ENCODE measurements at regions not wholly inside any gene's neighbourhood (a gene's known extent, or its start where the extent isn't known, plus 50 kb on each side); places are given as distances from the start of the nearest gene placed in this dataset.

DNA sequence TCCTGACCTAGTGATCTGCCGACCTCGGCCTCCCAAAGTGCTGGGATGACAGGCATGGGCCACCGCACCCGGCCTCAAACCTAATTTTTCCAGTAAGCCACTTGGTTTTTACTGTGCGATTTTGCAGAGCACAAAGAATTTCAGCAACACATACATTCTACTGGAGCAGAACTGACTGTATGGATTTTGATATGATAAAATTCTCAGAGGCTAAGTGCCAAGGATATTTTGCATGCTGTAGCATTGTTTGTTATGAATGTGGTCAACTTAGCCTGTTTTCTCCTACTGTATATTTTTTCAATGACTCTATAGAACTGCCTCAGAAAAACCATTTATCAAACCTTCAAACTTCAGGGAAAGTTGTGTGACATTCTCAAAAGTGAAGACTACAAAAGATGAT lies 89.2 kb downstream of the FAT3 start:
- no peak for TF ChIP-seq FOXP2 (optimal IDR thresholded peaks at IDR 0.05; ENCODE audit: control extremely low read depth, extremely low read length, insufficient read depth)
- no peak for TF ChIP-seq EZH2 (IDR thresholded peaks at IDR 0.05)
- no peak for TF ChIP-seq POLR2AphosphoS5 (IDR thresholded peaks at IDR 0.05; ENCODE audit: borderline replicate concordance, low read depth, low read length)
- H3K27ac ChIP-seq = no peak overlapping the region

DNA sequence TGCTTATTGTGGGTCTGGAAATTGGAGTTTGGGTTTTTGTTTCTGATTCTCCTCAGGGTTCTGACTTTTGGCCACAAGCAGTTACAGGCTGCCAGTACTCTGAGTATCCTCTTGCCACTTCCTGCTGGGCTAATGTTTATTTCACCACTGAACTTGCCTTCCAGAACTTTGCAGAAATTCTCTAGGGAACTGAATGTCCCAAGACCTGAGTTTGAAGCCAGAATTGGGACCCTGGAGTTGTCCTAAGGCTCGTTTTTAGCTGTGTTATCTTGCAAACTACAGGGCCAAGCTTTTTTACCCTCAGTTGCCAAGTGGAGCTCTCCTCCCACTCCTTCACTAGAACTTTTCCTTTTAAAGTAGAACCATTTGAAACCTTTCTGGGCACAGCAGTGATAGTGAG lies 89.9 kb downstream of the FAT3 start:
- no peak for DNase-seq (ENCODE audit: low read depth, low spot score)
- Histone ChIP-seq H3K9me3 (ENCODE audit: low read depth, low read length) (no peaks in the 10 kb centered on the region), H3K9ac (ENCODE audit: insufficient read length) (no peak overlapping the region), H3K27ac (no peak overlapping the region), H3K36me3 (ENCODE audit: insufficient read depth, low read length) (no peaks in the 10 kb centered on the region), H3K4me3 (no peak overlapping the region)
- no peak for TF ChIP-seq POLR2AphosphoS5 (IDR thresholded peaks at IDR 0.05; ENCODE audit: borderline replicate concordance, low read depth, low read length)

More for the DNA sequence above, 89.2 kb downstream of the FAT3 start:
- Histone ChIP-seq H3K9ac (ENCODE audit: insufficient read length) (no peak overlapping the region), H3K36me3 (ENCODE audit: insufficient read depth, low read length) (no peaks in the 10 kb centered on the region), H3K9me3 (ENCODE audit: low read depth, low read length) (no peaks in the 10 kb centered on the region), H3K4me3 (no peak overlapping the region)
- no peak for DNase-seq (ENCODE audit: low read depth, low spot score)

DNA sequence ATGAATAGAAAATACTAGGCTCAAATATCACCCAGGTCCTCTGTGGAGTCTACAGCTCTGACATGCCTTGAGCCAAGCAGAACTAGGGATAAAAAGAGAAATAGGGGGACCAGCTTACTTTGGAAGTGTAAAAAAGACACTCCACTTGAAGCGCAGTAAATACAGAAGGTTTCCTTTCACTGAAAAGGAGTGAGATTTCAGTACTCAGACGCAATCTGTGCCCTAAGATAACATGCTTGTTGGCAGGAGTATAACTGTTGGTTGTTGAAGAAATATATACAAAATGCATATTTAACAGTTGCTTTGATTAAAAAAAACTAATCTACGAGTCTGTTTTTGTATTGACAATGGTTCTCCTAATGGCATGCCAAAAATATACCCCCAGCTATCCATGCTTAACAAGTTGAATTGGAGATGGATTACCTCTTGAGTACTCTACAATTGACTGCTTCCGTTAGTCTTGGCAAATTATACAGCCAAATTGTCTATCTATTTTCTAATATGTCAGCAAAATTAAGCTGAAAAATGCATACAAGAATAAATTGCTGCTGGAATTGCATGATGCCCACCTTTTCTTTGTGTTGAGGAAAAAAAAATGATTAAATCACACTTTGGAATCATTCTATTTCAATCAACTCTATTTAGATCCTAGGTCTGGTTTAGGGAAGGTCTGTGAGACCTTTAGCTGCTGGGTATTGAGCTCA lies 91.6 kb downstream of the FAT3 start:
- Histone ChIP-seq H3K9ac (ENCODE audit: insufficient read length) (no peak overlapping the region), H3K4me3 (no peak overlapping the region), H3K36me3 (ENCODE audit: insufficient read depth, low read length) (no peaks in the 10 kb centered on the region), H3K27ac (no peak overlapping the region), H3K9me3 (ENCODE audit: low read depth, low read length) (no peaks in the 10 kb centered on the region)
- TF ChIP-seq POLR2AphosphoS5 (IDR thresholded peaks at IDR 0.05; ENCODE audit: borderline replicate concordance, low read depth, low read length) = no peak
- no peak for TF ChIP-seq FOXP2 (optimal IDR thresholded peaks at IDR 0.05; ENCODE audit: control extremely low read depth, extremely low read length, insufficient read depth)
- TF ChIP-seq EZH2 (IDR thresholded peaks at IDR 0.05) = no peak
- DNase-seq (ENCODE audit: low read depth, low spot score) = no peak

DNA sequence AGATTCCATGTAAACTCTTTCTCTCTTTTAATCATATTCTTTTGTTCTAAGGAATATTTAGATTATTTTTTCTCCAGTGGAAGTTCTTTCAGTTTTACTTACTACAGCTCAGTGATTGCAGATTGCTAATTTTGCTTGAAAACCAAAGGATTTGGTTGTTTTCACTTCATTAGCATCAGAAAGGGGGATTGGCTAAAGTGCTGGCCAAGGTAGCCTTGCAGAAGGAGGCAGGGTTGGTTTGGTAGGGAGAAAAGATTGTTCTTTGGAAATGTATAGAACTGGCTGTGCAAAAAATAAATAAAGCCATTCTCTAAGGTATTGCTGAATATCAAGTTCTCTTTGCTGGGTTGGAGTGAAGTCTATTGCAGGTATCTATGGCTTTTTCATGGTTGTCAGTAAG lies 92.6 kb downstream of the FAT3 start:
- Histone ChIP-seq H3K9me3 (ENCODE audit: low read depth, low read length) (no peaks in the 10 kb centered on the region), H3K36me3 (ENCODE audit: insufficient read depth, low read length) (no peaks in the 10 kb centered on the region), H3K9ac (ENCODE audit: insufficient read length) (no peak overlapping the region), H3K4me3 (no peak overlapping the region), H3K27ac (no peak overlapping the region)
- DNase-seq (ENCODE audit: low read depth, low spot score) = no peak
- no peak for TF ChIP-seq EZH2 (IDR thresholded peaks at IDR 0.05)
- TF ChIP-seq POLR2AphosphoS5 (IDR thresholded peaks at IDR 0.05; ENCODE audit: borderline replicate concordance, low read depth, low read length) = no peak
- TF ChIP-seq FOXP2 (optimal IDR thresholded peaks at IDR 0.05; ENCODE audit: control extremely low read depth, extremely low read length, insufficient read depth) = no peak

DNA sequence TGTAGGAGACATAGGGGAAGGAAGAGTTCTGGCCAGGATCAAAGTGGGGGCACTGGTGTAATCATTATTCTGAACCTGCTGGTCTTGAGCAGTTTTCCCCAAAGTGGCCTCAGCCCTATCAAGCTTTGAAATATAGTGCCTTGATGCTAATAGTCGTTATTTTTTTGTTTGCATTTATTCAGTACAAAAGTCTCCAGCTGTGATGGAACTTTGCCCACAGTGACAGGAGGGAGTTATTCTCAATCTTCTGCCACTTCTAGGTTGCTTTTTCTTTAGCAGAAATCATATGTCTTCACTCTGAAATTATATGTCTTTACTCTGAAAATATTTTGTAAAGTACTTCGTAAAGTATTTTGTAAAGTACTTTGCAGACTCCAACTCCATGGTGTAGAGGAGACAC lies 93.1 kb downstream of the FAT3 start:
- Histone ChIP-seq H3K27ac (no peak overlapping the region), H3K9me3 (ENCODE audit: low read depth, low read length) (no peaks in the 10 kb centered on the region), H3K4me3 (no peak overlapping the region), H3K9ac (ENCODE audit: insufficient read length) (no peak overlapping the region), H3K36me3 (ENCODE audit: insufficient read depth, low read length) (no peaks in the 10 kb centered on the region)
- TF ChIP-seq FOXP2 (optimal IDR thresholded peaks at IDR 0.05; ENCODE audit: control extremely low read depth, extremely low read length, insufficient read depth) = no peak
- TF ChIP-seq POLR2AphosphoS5 (IDR thresholded peaks at IDR 0.05; ENCODE audit: borderline replicate concordance, low read depth, low read length) = no peak
- no peak for TF ChIP-seq EZH2 (IDR thresholded peaks at IDR 0.05)
- DNase-seq (ENCODE audit: low read depth, low spot score) = no peak

DNA sequence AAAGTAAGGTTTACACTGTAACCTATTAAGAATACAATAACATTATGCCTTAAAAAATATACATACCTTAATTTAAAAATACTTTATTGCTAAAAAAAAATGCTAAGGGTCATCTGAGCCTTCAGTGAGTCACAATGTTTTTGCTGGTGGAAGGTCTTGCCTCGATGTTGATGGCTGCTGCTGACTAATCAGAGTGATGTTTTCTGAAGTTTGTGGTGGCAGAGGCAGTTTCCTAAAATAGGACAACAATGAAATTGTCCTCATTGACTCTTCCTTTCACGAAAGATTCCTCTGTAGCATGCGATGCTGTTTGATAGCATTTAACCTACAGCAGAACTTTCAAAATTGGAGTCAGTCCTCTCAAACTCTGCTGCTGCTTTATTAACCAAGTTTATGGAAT lies 97.6 kb downstream of the FAT3 start:
- H3K4me3 ChIP-seq = no peak overlapping the region
- 0 out of 2 replicates have a peak, but pooled peaks cover 4% of the 10 kb centered on the region for H3K9me3 ChIP-seq (ENCODE audit: low read depth, low read length)
- no peak overlapping the region for H3K27ac ChIP-seq
- no peak for DNase-seq (ENCODE audit: low read depth, low spot score)
- H3K9ac ChIP-seq (ENCODE audit: insufficient read length) = no peak overlapping the region
- H3K36me3 ChIP-seq (ENCODE audit: insufficient read depth, low read length) = no peaks in the 10 kb centered on the region
- TF ChIP-seq POLR2AphosphoS5 (IDR thresholded peaks at IDR 0.05; ENCODE audit: borderline replicate concordance, low read depth, low read length) (no peak), FOXP2 (optimal IDR thresholded peaks at IDR 0.05; ENCODE audit: control extremely low read depth, extremely low read length, insufficient read depth) (no peak), EZH2 (IDR thresholded peaks at IDR 0.05) (no peak)

DNA sequence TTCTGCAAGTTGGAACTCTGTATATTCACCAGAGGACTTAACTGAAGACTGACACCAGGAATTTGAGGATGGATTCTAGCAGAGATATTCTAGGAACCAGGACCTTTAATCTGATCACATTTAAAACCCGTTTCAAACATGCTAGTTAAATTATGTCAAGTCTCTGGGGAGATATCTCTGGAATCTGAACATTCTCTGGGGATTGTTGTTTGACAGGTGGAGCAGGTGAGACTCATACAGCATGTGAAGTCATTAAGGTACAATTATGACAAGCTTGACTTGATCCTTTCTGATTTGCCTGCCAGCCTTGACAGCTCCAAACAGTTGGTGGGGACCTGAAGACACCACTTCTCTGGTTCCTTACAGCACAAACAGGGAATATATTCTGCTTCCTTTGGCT lies 100.3 kb downstream of the FAT3 start:
- no peak for TF ChIP-seq EZH2 (IDR thresholded peaks at IDR 0.05)
- TF ChIP-seq FOXP2 (optimal IDR thresholded peaks at IDR 0.05; ENCODE audit: control extremely low read depth, extremely low read length, insufficient read depth) = no peak
- TF ChIP-seq POLR2AphosphoS5 (IDR thresholded peaks at IDR 0.05; ENCODE audit: borderline replicate concordance, low read depth, low read length) = no peak
- Histone ChIP-seq H3K27ac (no peak overlapping the region), H3K9me3 (ENCODE audit: low read depth, low read length) (0 out of 2 replicates have a peak, but pooled peaks cover 4% of the 10 kb centered on the region), H3K9ac (ENCODE audit: insufficient read length) (no peak overlapping the region), H3K36me3 (ENCODE audit: insufficient read depth, low read length) (no peaks in the 10 kb centered on the region), H3K4me3 (no peak overlapping the region)
- no peak for DNase-seq (ENCODE audit: low read depth, low spot score)

DNA sequence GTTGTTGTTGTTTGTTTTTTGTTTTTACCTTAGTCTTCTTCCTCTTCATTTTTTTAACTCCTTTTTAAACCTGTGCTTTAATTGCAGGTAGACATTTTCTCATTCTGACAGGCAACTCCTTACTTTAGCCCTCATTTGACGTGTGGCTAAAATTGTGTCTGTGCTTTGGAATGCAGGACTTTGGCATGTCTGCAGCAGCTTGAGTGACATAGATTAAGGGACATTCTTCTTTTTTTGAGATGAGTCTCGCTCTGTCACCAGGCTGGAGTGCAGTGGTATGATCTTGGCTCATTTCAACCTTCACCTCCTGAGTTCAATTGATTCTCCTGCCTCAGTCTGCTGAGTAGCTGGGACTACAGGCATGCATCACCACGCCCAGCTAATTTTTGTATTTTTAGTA lies 100.8 kb downstream of the FAT3 start:
- Histone ChIP-seq H3K27ac (no peak overlapping the region), H3K4me3 (no peak overlapping the region), H3K9ac (ENCODE audit: insufficient read length) (no peak overlapping the region), H3K36me3 (ENCODE audit: insufficient read depth, low read length) (no peaks in the 10 kb centered on the region), H3K9me3 (ENCODE audit: low read depth, low read length) (0 out of 2 replicates have a peak, but pooled peaks cover 4% of the 10 kb centered on the region)
- TF ChIP-seq POLR2AphosphoS5 (IDR thresholded peaks at IDR 0.05; ENCODE audit: borderline replicate concordance, low read depth, low read length) (no peak), EZH2 (IDR thresholded peaks at IDR 0.05) (no peak), FOXP2 (optimal IDR thresholded peaks at IDR 0.05; ENCODE audit: control extremely low read depth, extremely low read length, insufficient read depth) (no peak)
- DNase-seq (ENCODE audit: low read depth, low spot score) = no peak

DNA sequence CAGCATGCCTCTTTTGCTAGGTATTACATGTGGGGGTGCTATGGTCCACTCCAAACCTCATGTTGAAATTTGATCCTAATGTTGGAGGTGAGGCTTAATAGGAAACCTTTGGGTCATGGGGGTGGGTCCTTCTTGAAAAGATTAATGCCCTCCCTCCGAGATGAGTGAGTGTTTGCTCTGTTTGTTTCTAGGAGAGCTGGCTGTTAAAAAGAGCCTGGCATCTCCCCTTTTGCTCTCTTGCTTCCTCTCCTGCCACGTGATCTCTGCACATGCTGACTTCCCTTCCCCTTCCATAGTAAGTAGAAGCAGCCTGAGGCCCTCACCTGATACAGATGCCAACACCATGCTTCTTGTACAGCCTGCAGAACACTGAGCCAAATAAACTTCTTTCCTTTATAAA lies 104.5 kb downstream of the FAT3 start:
- DNase-seq (ENCODE audit: low read depth, low spot score) = no peak
- TF ChIP-seq EZH2 (IDR thresholded peaks at IDR 0.05) (no peak), FOXP2 (optimal IDR thresholded peaks at IDR 0.05; ENCODE audit: control extremely low read depth, extremely low read length, insufficient read depth) (no peak), POLR2AphosphoS5 (IDR thresholded peaks at IDR 0.05; ENCODE audit: borderline replicate concordance, low read depth, low read length) (no peak)
- Histone ChIP-seq H3K4me3 (no peak overlapping the region), H3K9me3 (ENCODE audit: low read depth, low read length) (no peaks in the 10 kb centered on the region), H3K36me3 (ENCODE audit: insufficient read depth, low read length) (no peaks in the 10 kb centered on the region), H3K27ac (no peak overlapping the region), H3K9ac (ENCODE audit: insufficient read length) (no peak overlapping the region)

Data from SK-N-MC (cell line).